IMR-90 (cell line): ENCODE measurements at regions not wholly inside any gene's neighbourhood (a gene's known extent, or its start where the extent isn't known, plus 50 kb on each side); places are given as distances from the start of the nearest gene placed in this dataset.

ENCODE experiments used
- ATAC-seq: fragments of 200-7000 bp; cut with Tn5 transposase; 2 replicates; pipeline ENCODE4 v1.9.1; 2020; ENCODE audit warnings: low read depth, mild to moderate bottlenecking, moderate library complexity
- BruUV-seq: library from RNA; stranded (reverse); fragments of 400-500 nt; replicated peaks from 2 replicates; lab custom pipeline; 2021; lab: Mats Ljungman, UMichigan
- CTCF ChIA-PET: fragments of 300-600 bp; formaldehyde crosslinking; extraction: SDS; loops from one replicate; lab custom pipeline; 2021; ENCODE audit warnings: antibody characterized with exemption; lab: Yijun Ruan, JAX
- POLR2A ChIA-PET: fragments of 300-600 bp; sonication (Branson Sonifier 250); formaldehyde crosslinking; loops from one replicate; lab custom pipeline; 2022; ENCODE audit warnings: antibody characterized with exemption; ENCODE audit not compliant: unreplicated experiment; lab: Charles Lee
- DNase-seq: peaks from one replicate; pipeline ENCODE4 v3.0.0; 2013
- H2AFZ ChIP-seq: replicated peaks from 2 replicates; pipeline ENCODE3; 2013; ENCODE audit warnings: low read length, mild to moderate bottlenecking; ENCODE audit not compliant: poor library complexity
- H2AK5ac ChIP-seq: 2 replicates; pipeline ENCODE4 v1.6.1; 2013; ENCODE audit warnings: low read depth, low read length, inconsistent platforms
- H2AK9ac ChIP-seq: replicated peaks from 2 replicates; pipeline ENCODE3; 2013; ENCODE audit warnings: mild to moderate bottlenecking, low read depth, low read length, moderate library complexity; ENCODE audit not compliant: poor library complexity
- H2BK120ac ChIP-seq: 2 replicates; pipeline ENCODE4 v1.6.1; 2013; ENCODE audit warnings: low read depth, low read length, inconsistent platforms
- H2BK15ac ChIP-seq: 3 replicates; pipeline ENCODE4 v1.6.1; 2013; ENCODE audit warnings: low read depth, low read length, inconsistent platforms
- H2BK20ac ChIP-seq: 2 replicates; pipeline ENCODE4 v1.6.1; 2013; ENCODE audit warnings: low read depth, mild to moderate bottlenecking, inconsistent platforms, low read length, moderate library complexity
- H2BK5ac ChIP-seq: 2 replicates; pipeline ENCODE4 v1.6.1; 2013; ENCODE audit warnings: mild to moderate bottlenecking, low read depth, low read length, inconsistent platforms; ENCODE audit not compliant: poor library complexity, severe bottlenecking
- H3K14ac ChIP-seq: replicated peaks from 2 replicates; pipeline ENCODE4 v1.6.1; 2013; ENCODE audit warnings: low read depth, low read length, inconsistent platforms
- H3K18ac ChIP-seq: 2 replicates; pipeline ENCODE4 v1.6.1; 2013; ENCODE audit warnings: low read depth, low read length, control low read depth
- H3K23ac ChIP-seq: 2 replicates; pipeline ENCODE4 v1.6.1; 2013; ENCODE audit warnings: low read depth, low read length, inconsistent platforms
- H3K27ac ChIP-seq: 2 replicates; pipeline ENCODE4 v1.5.1; 2013; ENCODE audit warnings: mild to moderate bottlenecking, control low read depth, low read length; ENCODE audit not compliant: insufficient read depth
- H3K27me3 ChIP-seq: 2 replicates; pipeline ENCODE4 v1.6.1; 2013; ENCODE audit warnings: low read length; ENCODE audit not compliant: control insufficient read depth, insufficient read depth
- H3K36me3 ChIP-seq: 2 replicates; pipeline ENCODE4 v1.6.1; 2013; ENCODE audit warnings: low read length, mixed read lengths; ENCODE audit not compliant: control insufficient read depth, insufficient read depth
- H3K4ac ChIP-seq: 2 replicates; pipeline ENCODE4 v1.6.1; 2013; ENCODE audit warnings: low read depth, low read length, inconsistent platforms
- H3K4me1 ChIP-seq: 2 replicates; pipeline ENCODE4 v1.6.1; 2013; ENCODE audit warnings: low read length, mixed read lengths; ENCODE audit not compliant: control insufficient read depth, insufficient read depth
- H3K4me2 ChIP-seq: 2 replicates; pipeline ENCODE4 v1.6.1; 2013; ENCODE audit warnings: low read depth, mild to moderate bottlenecking, control low read depth, low read length, moderate library complexity
- H3K4me3 ChIP-seq: 2 replicates; pipeline ENCODE4 v1.5.1; 2013; ENCODE audit warnings: low read depth, mild to moderate bottlenecking, control low read depth, low read length, moderate library complexity; ENCODE audit not compliant: insufficient read depth
- H3K56ac ChIP-seq: 2 replicates; pipeline ENCODE4 v1.6.1; 2013; ENCODE audit warnings: low read length, inconsistent platforms; ENCODE audit not compliant: insufficient read depth; ENCODE audit errors: extremely low read depth
- H3K79me1 ChIP-seq, 2 experiments: 2 replicates each; pipeline ENCODE4 v1.6.1; 2013; ENCODE audit warnings: low read length in 2 of 2, inconsistent platforms in 1 of 2, low read depth in 1 of 2
- H3K9ac ChIP-seq: 2 replicates; pipeline ENCODE4 v1.6.1; 2013; ENCODE audit warnings: low read depth, low read length, control low read depth
- H3K9me1 ChIP-seq: 2 replicates; pipeline ENCODE4 v1.6.1; 2013; ENCODE audit warnings: low read length, inconsistent platforms; ENCODE audit not compliant: insufficient read depth
- H3K9me3 ChIP-seq: 2 replicates; pipeline ENCODE4 v1.6.1; 2013; ENCODE audit warnings: low read length; ENCODE audit not compliant: control insufficient read depth, insufficient read depth
- H4K20me1 ChIP-seq: 2 replicates; pipeline ENCODE4 v1.6.1; 2013; ENCODE audit warnings: low read length, inconsistent platforms; ENCODE audit not compliant: insufficient read depth
- H4K5ac ChIP-seq: 2 replicates; pipeline ENCODE4 v1.6.1; 2013; ENCODE audit warnings: mild to moderate bottlenecking, low read depth, low read length, control low read depth
- H4K8ac ChIP-seq, 2 experiments: 2 replicates each; pipeline ENCODE4 v1.6.1; 2013; ENCODE audit warnings: low read depth in 2 of 2, low read length in 2 of 2, control low read depth in 1 of 2, inconsistent platforms in 1 of 2
- H4K91ac ChIP-seq: 2 replicates; pipeline ENCODE4 v1.6.1; 2013; ENCODE audit warnings: low read depth, low read length, inconsistent platforms; ENCODE audit not compliant: insufficient read depth
- CEBPB ChIP-seq: IDR thresholded peaks from 2 replicates; pipeline ENCODE4 v1.6.1; 2012; ENCODE audit warnings: low read depth, low read length, improper control_type of control experiment
- CHD1 ChIP-seq: IDR thresholded peaks from 2 replicates; pipeline ENCODE4 v1.6.1; 2012; ENCODE audit warnings: low read depth, low read length, improper control_type of control experiment
- ELK1 ChIP-seq: fragments of 150-350 bp; IDR thresholded peaks from 2 replicates; pipeline ENCODE4 v1.6.1; 2016; ENCODE audit warnings: low read depth, mild to moderate bottlenecking, low read length, moderate library complexity, borderline replicate concordance
- FOS ChIP-seq: fragments of 150-350 bp; IDR thresholded peaks from 2 replicates; pipeline ENCODE4 v1.6.1; 2016; ENCODE audit warnings: low read depth, low read length
- MAFK ChIP-seq: IDR thresholded peaks from 2 replicates; pipeline ENCODE4 v1.6.1; 2012; ENCODE audit warnings: low read depth, low read length, improper control_type of control experiment
- MAZ ChIP-seq: IDR thresholded peaks from 2 replicates; pipeline ENCODE4 v1.6.1; 2012; ENCODE audit warnings: low read depth, mild to moderate bottlenecking, low read length, improper control_type of control experiment, moderate library complexity, borderline replicate concordance
- MXI1 ChIP-seq: IDR thresholded peaks from 2 replicates; pipeline ENCODE4 v1.6.1; 2012; ENCODE audit warnings: low read depth, mild to moderate bottlenecking, low read length, moderate library complexity, borderline replicate concordance
- NFE2L2 ChIP-seq: fragments of 150-350 bp; IDR thresholded peaks from 2 replicates; pipeline ENCODE4 v1.6.1; 2016; ENCODE audit warnings: low read depth, mild to moderate bottlenecking, low read length
- POLR2A ChIP-seq: IDR thresholded peaks from 2 replicates; pipeline ENCODE4 v1.6.1; 2012; ENCODE audit warnings: mild to moderate bottlenecking, low read depth, low read length
- RAD21 ChIP-seq: IDR thresholded peaks from 2 replicates; pipeline ENCODE4 v1.6.1; 2012; ENCODE audit warnings: low read length, improper control_type of control experiment
- RCOR1 ChIP-seq: IDR thresholded peaks from 2 replicates; pipeline ENCODE4 v1.6.1; 2012; ENCODE audit warnings: mild to moderate bottlenecking, low read length, improper control_type of control experiment; ENCODE audit not compliant: insufficient replicate concordance
- RFX5 ChIP-seq: IDR thresholded peaks from 2 replicates; pipeline ENCODE4 v1.8.0; 2012; ENCODE audit warnings: low read depth, mild to moderate bottlenecking, low read length, moderate library complexity
- WGBS, 2 experiments: methylation state at CpG; one replicate each; pipeline versions ENCODE4 v1.1.5 to v1.1.7; 2013; ENCODE audit warnings: missing lambda C conversion rate in 2 of 2; ENCODE audit not compliant: insufficient read length in 1 of 2; ENCODE audit errors: extremely low coverage in 2 of 2; 5-methylcytosine and 5-hydroxymethylcytosine counted together
- dilution Hi-C: fragments of 300-500 bp; cut with HindIII; formaldehyde crosslinking; loops from one replicate; pipeline ENCODE4 v1.14.3; 2018; ENCODE audit warnings: low sequenced_read_pairs; ENCODE audit not compliant: unreplicated experiment
- in situ Hi-C: fragments of 300-500 bp; cut with MboI; formaldehyde crosslinking; loops from 3 replicates; pipeline ENCODE4 v1.14.3; 2019; ENCODE audit warnings: low sequenced_read_pairs, inconsistent platforms, mixed read lengths
- intact Hi-C: fragments of 100-400 bp; cut with micrococcal nuclease; formaldehyde crosslinking; loops from 2 replicates; pipeline ENCODE4 v1.10.0; 2022

- H3K9me1 ChIP-seq, result no peaks in the 10 kb centered on the region
- H2BK20ac ChIP-seq, result no peak overlapping the region
- no TSS peak for BruUV-seq
- no peak for DNase-seq
- TF ChIP-seq MXI1 (no peak), CHD1 (no peak), MAFK (no peak), MAZ (no peak), FOS (no peak), POLR2A (no peak), NFE2L2 (no peak), RCOR1 (no peak), CEBPB (no peak), RFX5 (no peak), ELK1 (no peak), RAD21 (no peak)
- H3K4me1 ChIP-seq, result no peaks in the 10 kb centered on the region
- in situ Hi-C loops, result no loop called here
- dilution Hi-C loops, result no loop called here
- no peak overlapping the region for H2BK5ac ChIP-seq
- WGBS, 2 experiments, result 33% methylated on average over 1 of the region's 4 CpGs; no CpG with 5 or more reads in 1 of the 2 experiments
- no peak overlapping the region for H2AK5ac ChIP-seq
- intact Hi-C loops, result no loop called here
- ATAC-seq, result no peak
- no peak overlapping the region for H3K4ac ChIP-seq
- no peak overlapping the region for H3K18ac ChIP-seq
- no peak overlapping the region for H4K91ac ChIP-seq
- no peaks in the 10 kb centered on the region for H3K79me1 ChIP-seq
- H3K4me2 ChIP-seq, result no peak overlapping the region
- H3K36me3 ChIP-seq, result no peaks in the 10 kb centered on the region
- peaks cover 17% of the 10 kb centered on the region for H3K27me3 ChIP-seq
- H3K56ac ChIP-seq, result no peak overlapping the region
- H3K9ac ChIP-seq, result no peak overlapping the region
- H2BK15ac ChIP-seq, result no peak overlapping the region
- H4K5ac ChIP-seq, result no peak overlapping the region
- H2AFZ ChIP-seq, result no peak overlapping the region
- H3K9me3 ChIP-seq, result no peaks in the 10 kb centered on the region
- no peaks in the 10 kb centered on the region for H4K20me1 ChIP-seq
- no peak overlapping the region for H3K27ac ChIP-seq
- no peak overlapping the region for H2BK120ac ChIP-seq
- no peak overlapping the region for H4K8ac ChIP-seq
- ChIA-PET CTCF (no interaction called here), POLR2A (no interaction called here)
- no peak overlapping the region for H3K14ac ChIP-seq
- no peak overlapping the region for H2AK9ac ChIP-seq
- no peak overlapping the region for H3K4me3 ChIP-seq
- no peak overlapping the region for H3K23ac ChIP-seq
These were observed 368.9 kb upstream of the HS6ST1 start for GRCh38 chr2:128687565-128687964.
